Keratinocyte (primary cell): ENCODE measurements at regions not wholly inside any gene's neighbourhood (a gene's known extent, or its start where the extent isn't known, plus 50 kb on each side); places are given as distances from the start of the nearest gene placed in this dataset.
A peak's percentile ranks its signal among the peaks of the same experiment; 100 is the strongest.

Experiments
- DNase-seq: peaks from one replicate; pipeline ENCODE4 v3.0.0-alpha.2; 2011; ENCODE audit warnings: low read depth, missing footprints, low spot score
- FAIRE-seq: peaks from 2 replicates; lab custom pipeline; 2011; peaks lifted over from hg19 to GRCh38; lab: Jason Lieb, UNC
- H2AFZ ChIP-seq: 2 replicates; pipeline ENCODE4 v1.6.0; 2012; ENCODE audit warnings: low read length, control low read depth, inconsistent platforms; ENCODE audit not compliant: control insufficient read depth
- H3K27ac ChIP-seq: 2 replicates; pipeline ENCODE4 v1.5.1; 2011; ENCODE audit warnings: low read length; ENCODE audit not compliant: control insufficient read depth, insufficient read depth
- H3K27me3 ChIP-seq: 3 replicates; pipeline ENCODE4 v1.6.0; 2011; ENCODE audit warnings: low read length; ENCODE audit not compliant: control insufficient read depth, insufficient read depth; ENCODE audit errors: extremely low read depth
- H3K36me3 ChIP-seq, 2 experiments: 2 replicates in 1 of 2; 3 replicates in 1 of 2; pipeline ENCODE4 v1.5.1; 2011; ENCODE audit warnings: low read length in 2 of 2, mild to moderate bottlenecking in 1 of 2; ENCODE audit not compliant: control insufficient read depth in 2 of 2, insufficient read depth in 2 of 2; ENCODE audit errors: extremely low read depth in 1 of 2
- H3K4me1 ChIP-seq: 3 replicates; pipeline ENCODE4 v1.5.1; 2011; ENCODE audit warnings: low read length; ENCODE audit not compliant: control insufficient read depth, insufficient read depth; ENCODE audit errors: extremely low read depth
- H3K4me2 ChIP-seq: 3 replicates; pipeline ENCODE4 v1.6.0; 2011; ENCODE audit warnings: low read depth, low read length; ENCODE audit not compliant: control insufficient read depth, insufficient read depth; ENCODE audit errors: extremely low read depth
- H3K4me3 ChIP-seq, 3 experiments: fragments of 200-600 bp in 1 of 3; sonication (generic) in 1 of 3; 2 replicates in 2 of 3; 3 replicates in 1 of 3; pipeline ENCODE4 v1.5.1; 2011 to 2016; ENCODE audit warnings: low read length in 3 of 3, mild to moderate bottlenecking in 3 of 3, control low read depth in 2 of 3, inconsistent platforms in 1 of 3, low read depth in 1 of 3, mixed read lengths in 1 of 3, mixed run types in 1 of 3, moderate library complexity in 1 of 3; ENCODE audit not compliant: control insufficient read depth in 2 of 3, insufficient read depth in 2 of 3; ENCODE audit errors: extremely low read depth in 1 of 3
- H3K79me2 ChIP-seq: 2 replicates; pipeline ENCODE4 v1.6.0; 2012; ENCODE audit warnings: low read length; ENCODE audit not compliant: control insufficient read depth, insufficient read depth
- H3K9ac ChIP-seq: 3 replicates; pipeline ENCODE4 v1.6.0; 2011; ENCODE audit warnings: low read length; ENCODE audit not compliant: control insufficient read depth, insufficient read depth; ENCODE audit errors: extremely low read depth
- H3K9me1 ChIP-seq: 3 replicates; pipeline ENCODE4 v1.6.0; 2011; ENCODE audit warnings: low read length; ENCODE audit not compliant: control insufficient read depth, insufficient read depth; ENCODE audit errors: extremely low read depth
- H3K9me3 ChIP-seq: 2 replicates; pipeline ENCODE4 v1.5.1; 2012; ENCODE audit warnings: low read depth, low read length; ENCODE audit not compliant: control insufficient read depth
- H4K20me1 ChIP-seq: 3 replicates; pipeline ENCODE4 v1.6.0; 2011; ENCODE audit warnings: low read length; ENCODE audit not compliant: control insufficient read depth, insufficient read depth; ENCODE audit errors: extremely low read depth
- EZH2 ChIP-seq: IDR thresholded peaks from one replicate; pipeline ENCODE4 v1.6.1; 2012; ENCODE audit warnings: inconsistent platforms, mild to moderate bottlenecking, low read length, moderate library complexity
- dilution Hi-C: fragments of 300-500 bp; cut with MboI; formaldehyde crosslinking; loops from one replicate; pipeline ENCODE4 v1.7.0; 2020; ENCODE audit warnings: low sequenced_read_pairs; ENCODE audit not compliant: extremely low pct_ligation_motif_present
- TF ChIP-seq, protein P1 (sequence below), 3 experiments: IDR thresholded peaks in 1 of 3; conservative IDR thresholded peaks in 1 of 3; optimal IDR thresholded peaks in 1 of 3; 2 replicates in 2 of 3; 3 replicates in 1 of 3; pipeline versions ENCODE3 to v1.5.1; 2011; ENCODE audit warnings: low read length in 3 of 3, mild to moderate bottlenecking in 3 of 3, moderate library complexity in 2 of 3, control low read depth in 1 of 3, inconsistent platforms in 1 of 3; ENCODE audit not compliant: insufficient read depth in 2 of 3; ENCODE audit errors: extremely low read depth in 1 of 3

DNA sequence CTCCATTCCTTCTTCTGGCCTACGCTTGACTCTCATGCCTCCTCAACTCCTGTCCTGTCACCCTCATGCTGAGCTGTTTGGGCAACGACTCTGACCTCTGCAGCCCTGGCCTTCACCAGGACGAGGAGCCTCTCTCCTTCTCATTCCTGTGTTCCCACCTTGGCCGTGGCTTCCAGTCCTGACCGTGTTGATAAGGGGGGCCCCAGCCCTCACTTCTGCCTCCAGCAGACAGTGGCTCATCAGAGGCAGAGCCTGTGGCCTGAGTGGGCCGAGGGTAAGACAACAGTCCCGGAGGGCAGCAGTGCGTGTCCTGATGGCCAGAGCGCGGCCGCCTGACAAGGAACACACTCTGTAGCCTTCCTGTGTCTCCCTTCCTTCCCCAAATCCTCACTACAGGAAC is 61.7 kb upstream of the UBE3C start:
- Histone ChIP-seq H3K27ac (no peak overlapping the region), H3K9me1 (no peaks in the 10 kb centered on the region), H3K4me3 (no peak overlapping the region), H3K79me2 (no peaks in the 10 kb centered on the region), H3K27me3 (peaks cover 12% of the 10 kb centered on the region), H2AFZ (no peak overlapping the region), H4K20me1 (no peaks in the 10 kb centered on the region), H3K9ac (no peak overlapping the region), H3K9me3 (no peaks in the 10 kb centered on the region), H3K4me1 (peaks cover 2% of the 10 kb centered on the region), H3K4me2 (no peak overlapping the region), H3K36me3 (no peaks in the 10 kb centered on the region)
- TF ChIP-seq, protein P1, sequence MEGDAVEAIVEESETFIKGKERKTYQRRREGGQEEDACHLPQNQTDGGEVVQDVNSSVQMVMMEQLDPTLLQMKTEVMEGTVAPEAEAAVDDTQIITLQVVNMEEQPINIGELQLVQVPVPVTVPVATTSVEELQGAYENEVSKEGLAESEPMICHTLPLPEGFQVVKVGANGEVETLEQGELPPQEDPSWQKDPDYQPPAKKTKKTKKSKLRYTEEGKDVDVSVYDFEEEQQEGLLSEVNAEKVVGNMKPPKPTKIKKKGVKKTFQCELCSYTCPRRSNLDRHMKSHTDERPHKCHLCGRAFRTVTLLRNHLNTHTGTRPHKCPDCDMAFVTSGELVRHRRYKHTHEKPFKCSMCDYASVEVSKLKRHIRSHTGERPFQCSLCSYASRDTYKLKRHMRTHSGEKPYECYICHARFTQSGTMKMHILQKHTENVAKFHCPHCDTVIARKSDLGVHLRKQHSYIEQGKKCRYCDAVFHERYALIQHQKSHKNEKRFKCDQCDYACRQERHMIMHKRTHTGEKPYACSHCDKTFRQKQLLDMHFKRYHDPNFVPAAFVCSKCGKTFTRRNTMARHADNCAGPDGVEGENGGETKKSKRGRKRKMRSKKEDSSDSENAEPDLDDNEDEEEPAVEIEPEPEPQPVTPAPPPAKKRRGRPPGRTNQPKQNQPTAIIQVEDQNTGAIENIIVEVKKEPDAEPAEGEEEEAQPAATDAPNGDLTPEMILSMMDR (optimal IDR thresholded peaks at IDR 0.05 in 1 of 3, IDR thresholded peaks at IDR 0.05 in 1 of 3, conservative IDR thresholded peaks at IDR 0.05 in 1 of 3; ENCODE audit: extremely low read depth in 1 of 3, insufficient read depth in 2 of 3, low read length in 3 of 3): no peak
- TF ChIP-seq EZH2: no peak
- dilution Hi-C loops: no loop called here
- no peak for DNase-seq
- no peak for FAIRE-seq

DNA sequence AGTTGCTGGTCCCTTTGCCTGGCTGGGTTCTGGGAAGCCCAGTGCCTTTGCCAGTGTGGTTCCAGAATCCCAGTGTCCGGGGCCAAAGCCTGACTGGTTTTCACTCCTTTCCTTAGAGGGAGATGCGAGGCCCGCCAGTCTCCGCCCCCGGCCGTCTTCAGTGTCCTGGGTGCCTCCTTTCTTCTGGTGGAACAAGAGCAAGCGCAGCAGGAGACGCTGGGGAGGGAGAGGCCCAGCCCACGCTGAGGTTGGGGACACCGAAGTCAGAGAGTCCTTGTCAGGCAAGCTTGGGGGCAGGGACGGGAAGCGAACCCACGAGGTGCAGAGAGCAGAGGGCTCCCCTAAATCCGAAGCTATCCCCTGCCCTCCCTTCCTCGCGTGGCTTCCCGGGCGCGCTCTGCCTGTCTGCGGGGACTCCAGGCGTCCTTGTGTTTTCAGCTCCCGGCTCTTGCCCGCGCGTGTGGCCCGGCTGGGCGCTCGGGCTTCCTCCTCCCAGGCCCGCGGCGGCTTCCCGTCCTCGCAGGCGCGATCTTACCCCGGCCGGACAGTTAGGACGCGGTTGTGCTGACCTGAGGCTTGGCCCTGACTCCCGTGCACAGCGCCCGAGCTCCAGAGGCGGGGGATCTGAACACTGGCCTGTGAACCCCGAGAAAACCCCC is 60.6 kb upstream of the UBE3C start:
- H3K9me3 ChIP-seq: no peaks in the 10 kb centered on the region
- DNase-seq: no peak

More for the DNA sequence above, 60.6 kb upstream of the UBE3C start:
- H3K27ac ChIP-seq: no peak overlapping the region
- peaks cover 2% of the 10 kb centered on the region for H3K4me1 ChIP-seq
- peak overlapping the region; percentile 51 for H3K4me2 ChIP-seq
- peak overlapping the region; percentile 78 for H2AFZ ChIP-seq
- no peak for TF ChIP-seq EZH2
- TF ChIP-seq, protein P1 (optimal IDR thresholded peaks at IDR 0.05 in 1 of 3, IDR thresholded peaks at IDR 0.05 in 1 of 3, conservative IDR thresholded peaks at IDR 0.05 in 1 of 3; ENCODE audit: extremely low read depth in 1 of 3, insufficient read depth in 2 of 3, low read length in 3 of 3): no peak
- no peak for FAIRE-seq
- H3K27me3 ChIP-seq: peaks cover 12% of the 10 kb centered on the region
- no peaks in the 10 kb centered on the region for H3K9me1 ChIP-seq
- dilution Hi-C loops: no loop called here
- peak overlapping the region in 1 of 3 experiments; percentile 37 for H3K4me3 ChIP-seq
- no peak overlapping the region for H3K9ac ChIP-seq
- H3K79me2 ChIP-seq: no peaks in the 10 kb centered on the region
- H3K36me3 ChIP-seq: no peaks in the 10 kb centered on the region
- no peaks in the 10 kb centered on the region for H4K20me1 ChIP-seq
